DND-41 (cell line): ENCODE measurements at regions not wholly inside any gene's neighbourhood (a gene's known extent, or its start where the extent isn't known, plus 50 kb on each side); places are given as distances from the start of the nearest gene placed in this dataset.

Experiments used
- ATAC-seq: fragments of 200-7000 bp; cut with Tn5 transposase; 3 replicates; pipeline ENCODE4 v1.9.1; 2021; ENCODE audit warnings: low read depth; ENCODE audit not compliant: insufficient read depth
- DNase-seq: peaks from one replicate; pipeline ENCODE4 v3.0.0-alpha.2; 2020
- H2AFZ ChIP-seq: 2 replicates; pipeline ENCODE4 v1.6.0; 2012; ENCODE audit warnings: low read depth, low read length
- H3K27ac ChIP-seq: 2 replicates; pipeline ENCODE4 v1.5.1; 2012; ENCODE audit warnings: low read length, inconsistent platforms
- H3K27me3 ChIP-seq: fragments of 200-600 bp; sonication (generic); 2 replicates; pipeline ENCODE4 v1.6.0; 2012; ENCODE audit warnings: low read length, mild to moderate bottlenecking, inconsistent platforms; ENCODE audit not compliant: insufficient read depth, poor library complexity
- H3K36me3 ChIP-seq: 2 replicates; pipeline ENCODE4 v1.5.1; 2012; ENCODE audit warnings: low read length, inconsistent platforms; ENCODE audit not compliant: insufficient read depth
- H3K4me1 ChIP-seq: 2 replicates; pipeline ENCODE4 v1.5.1; 2012; ENCODE audit warnings: mild to moderate bottlenecking, low read length; ENCODE audit not compliant: insufficient read depth
- H3K4me2 ChIP-seq: 2 replicates; pipeline ENCODE4 v1.6.0; 2012; ENCODE audit warnings: mild to moderate bottlenecking, moderate library complexity, low read length, inconsistent platforms; ENCODE audit not compliant: insufficient read depth
- H3K4me3 ChIP-seq, 2 experiments: fragments of 200-600 bp in 1 of 2; shearing (Covaris generic) in 1 of 2; 2 replicates each; pipeline ENCODE4 v1.5.1; 2012 to 2016; ENCODE audit warnings: inconsistent platforms in 2 of 2, low read length in 2 of 2, mild to moderate bottlenecking in 2 of 2, low read depth in 1 of 2, moderate library complexity in 1 of 2
- H3K79me2 ChIP-seq: 2 replicates; pipeline ENCODE4 v1.6.0; 2012; ENCODE audit warnings: low read length, inconsistent platforms; ENCODE audit not compliant: insufficient read depth
- H3K9ac ChIP-seq: 2 replicates; pipeline ENCODE4 v1.6.0; 2012; ENCODE audit warnings: low read depth, mild to moderate bottlenecking, inconsistent platforms, low read length, moderate library complexity
- H3K9me3 ChIP-seq: 2 replicates; pipeline ENCODE4 v1.5.1; 2012; ENCODE audit warnings: low read length, moderate library complexity, mild to moderate bottlenecking, inconsistent platforms; ENCODE audit not compliant: insufficient read depth, severe bottlenecking
- H4K20me1 ChIP-seq: 2 replicates; pipeline ENCODE4 v1.6.0; 2012; ENCODE audit warnings: low read length; ENCODE audit not compliant: insufficient read depth
- CTCF ChIP-seq: IDR thresholded peaks from 2 replicates; pipeline ENCODE4 v1.5.1; 2012; ENCODE audit warnings: borderline replicate concordance, low read length, moderate library complexity, mild to moderate bottlenecking; ENCODE audit not compliant: poor library complexity, severe bottlenecking; ENCODE audit errors: extremely low read depth
- EZH2 ChIP-seq: IDR thresholded peaks from 3 replicates; pipeline ENCODE4 v1.6.1; 2012; ENCODE audit warnings: borderline replicate concordance, low read depth, mild to moderate bottlenecking, moderate library complexity, low read length, inconsistent platforms; ENCODE audit not compliant: severe bottlenecking

DNA sequence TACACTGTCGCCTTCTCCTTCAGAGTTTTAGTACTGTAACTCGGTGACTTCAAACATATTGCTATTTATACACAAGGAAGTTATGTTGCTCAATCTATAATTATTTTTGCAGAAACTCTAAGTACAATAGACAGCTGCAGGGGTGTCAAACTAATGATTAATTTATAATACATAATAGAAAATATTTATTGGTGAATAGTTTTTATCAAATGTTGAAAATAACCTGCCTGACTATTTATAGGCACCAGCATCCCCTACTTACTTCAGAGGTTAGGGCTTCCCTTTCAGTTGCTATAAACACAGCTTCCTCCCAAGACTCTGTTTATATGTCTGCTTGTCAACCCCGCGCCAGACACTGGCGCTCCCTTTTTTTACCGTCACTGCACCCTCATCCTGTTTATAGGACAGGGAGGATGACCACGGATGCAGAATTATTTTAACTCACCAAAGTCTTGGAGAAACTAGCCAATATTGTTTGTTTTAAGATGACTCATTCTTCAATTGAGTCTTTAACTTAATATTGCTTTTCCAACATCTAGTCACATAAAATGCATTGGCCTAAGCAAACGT lies 225.0 kb downstream of the ALDH8A1 start:
- Histone ChIP-seq H3K9me3 (no peaks in the 10 kb centered on the region), H3K36me3 (no peaks in the 10 kb centered on the region), H4K20me1 (no peaks in the 10 kb centered on the region), H2AFZ (no peak overlapping the region), H3K79me2 (no peaks in the 10 kb centered on the region), H3K4me1 (no peaks in the 10 kb centered on the region), H3K27me3 (peaks cover 14% of the 10 kb centered on the region), H3K9ac (no peak overlapping the region), H3K4me3 (no peak overlapping the region), H3K27ac (no peak overlapping the region), H3K4me2 (no peak overlapping the region)
- no peak for DNase-seq
- TF ChIP-seq EZH2 (no peak), CTCF (no peak)
- ATAC-seq, result no peak

GRCh38 chr6:134723081-134723871 lies 226.6 kb downstream of the ALDH8A1 start:
- Histone ChIP-seq H3K27ac (no peak overlapping the region), H3K9ac (no peak overlapping the region), H3K9me3 (no peaks in the 10 kb centered on the region), H3K27me3 (peaks cover 14% of the 10 kb centered on the region), H4K20me1 (no peaks in the 10 kb centered on the region), H3K4me1 (no peaks in the 10 kb centered on the region), H3K36me3 (no peaks in the 10 kb centered on the region), H3K4me3 (no peak overlapping the region), H3K79me2 (no peaks in the 10 kb centered on the region), H3K4me2 (no peak overlapping the region), H2AFZ (no peak overlapping the region)
- ATAC-seq (no peak), DNase-seq (no peak)
- TF ChIP-seq CTCF (no peak), EZH2 (no peak)

- no peak overlapping the region for H2AFZ ChIP-seq
- H3K36me3 ChIP-seq, result no peaks in the 10 kb centered on the region
- TF ChIP-seq EZH2 (no peak), CTCF (no peak)
- H3K79me2 ChIP-seq, result no peaks in the 10 kb centered on the region
- H4K20me1 ChIP-seq, result no peaks in the 10 kb centered on the region
- no peak overlapping the region for H3K4me3 ChIP-seq
- ATAC-seq (no peak), DNase-seq (no peak)
- no peaks in the 10 kb centered on the region for H3K4me1 ChIP-seq
- H3K9me3 ChIP-seq, result no peaks in the 10 kb centered on the region
- no peak overlapping the region for H3K9ac ChIP-seq
- H3K4me2 ChIP-seq, result no peak overlapping the region
- H3K27ac ChIP-seq, result no peak overlapping the region
- peaks cover 14% of the 10 kb centered on the region for H3K27me3 ChIP-seq
Observed at GRCh38 chr6:134722200-134722870, 227.6 kb downstream of the ALDH8A1 start.
